Esophagus squamous epithelium (tissue), 4 donors: ENCODE measurements at regions not wholly inside any gene's neighbourhood (a gene's known extent, or its start where the extent isn't known, plus 50 kb on each side); places are given as distances from the start of the nearest gene placed in this dataset.

ENCODE experiments used
- POLR2A ChIP-seq, 4 donors: fragments of 450-650 bp; IDR thresholded peaks; one replicate each; pipeline ENCODE4 v1.6.1; 2017; ENCODE audit warnings: antibody characterized with exemption in 4 of 4, mild to moderate bottlenecking in 4 of 4, moderate library complexity in 3 of 4
- TF ChIP-seq, protein P1 (sequence below), 6 experiments: fragments of 450-650 bp in 4 of 6; fragments of 200-600 bp in 2 of 6; sonication (generic) in 2 of 6; IDR thresholded peaks; one replicate each; pipeline ENCODE4 v1.5.1; 2016 to 2019; ENCODE audit warnings: antibody characterized with exemption in 6 of 6, mild to moderate bottlenecking in 4 of 6, moderate library complexity in 4 of 6

DNA sequence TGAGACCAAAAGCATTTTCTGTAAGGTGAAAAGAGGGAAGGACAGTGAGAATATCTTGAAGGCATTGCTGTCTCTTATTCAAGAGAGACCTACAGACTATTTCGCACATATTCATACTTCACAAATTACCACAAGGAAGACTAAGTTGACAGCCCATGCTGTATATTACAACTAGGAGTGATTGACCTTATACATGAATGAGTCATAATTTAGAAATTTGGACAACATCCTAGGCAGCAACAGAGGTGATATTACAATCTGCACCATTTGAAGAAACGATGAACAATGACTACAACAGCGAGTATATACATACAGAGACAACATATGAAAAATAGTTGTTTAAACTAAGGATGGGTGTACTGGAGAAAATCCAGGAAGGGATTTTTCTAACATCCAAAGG lies 971.7 kb downstream of the CDH11 start:
- TF ChIP-seq, protein P1, sequence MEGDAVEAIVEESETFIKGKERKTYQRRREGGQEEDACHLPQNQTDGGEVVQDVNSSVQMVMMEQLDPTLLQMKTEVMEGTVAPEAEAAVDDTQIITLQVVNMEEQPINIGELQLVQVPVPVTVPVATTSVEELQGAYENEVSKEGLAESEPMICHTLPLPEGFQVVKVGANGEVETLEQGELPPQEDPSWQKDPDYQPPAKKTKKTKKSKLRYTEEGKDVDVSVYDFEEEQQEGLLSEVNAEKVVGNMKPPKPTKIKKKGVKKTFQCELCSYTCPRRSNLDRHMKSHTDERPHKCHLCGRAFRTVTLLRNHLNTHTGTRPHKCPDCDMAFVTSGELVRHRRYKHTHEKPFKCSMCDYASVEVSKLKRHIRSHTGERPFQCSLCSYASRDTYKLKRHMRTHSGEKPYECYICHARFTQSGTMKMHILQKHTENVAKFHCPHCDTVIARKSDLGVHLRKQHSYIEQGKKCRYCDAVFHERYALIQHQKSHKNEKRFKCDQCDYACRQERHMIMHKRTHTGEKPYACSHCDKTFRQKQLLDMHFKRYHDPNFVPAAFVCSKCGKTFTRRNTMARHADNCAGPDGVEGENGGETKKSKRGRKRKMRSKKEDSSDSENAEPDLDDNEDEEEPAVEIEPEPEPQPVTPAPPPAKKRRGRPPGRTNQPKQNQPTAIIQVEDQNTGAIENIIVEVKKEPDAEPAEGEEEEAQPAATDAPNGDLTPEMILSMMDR (IDR thresholded peaks at IDR 0.05), result no peak
- no peak for TF ChIP-seq POLR2A (IDR thresholded peaks at IDR 0.05)
